ENCODE measurements at regions not wholly inside any gene's neighbourhood (a gene's known extent, or its start where the extent isn't known, plus 50 kb on each side); places are given as distances from the start of the nearest gene placed in this dataset.

DNA sequence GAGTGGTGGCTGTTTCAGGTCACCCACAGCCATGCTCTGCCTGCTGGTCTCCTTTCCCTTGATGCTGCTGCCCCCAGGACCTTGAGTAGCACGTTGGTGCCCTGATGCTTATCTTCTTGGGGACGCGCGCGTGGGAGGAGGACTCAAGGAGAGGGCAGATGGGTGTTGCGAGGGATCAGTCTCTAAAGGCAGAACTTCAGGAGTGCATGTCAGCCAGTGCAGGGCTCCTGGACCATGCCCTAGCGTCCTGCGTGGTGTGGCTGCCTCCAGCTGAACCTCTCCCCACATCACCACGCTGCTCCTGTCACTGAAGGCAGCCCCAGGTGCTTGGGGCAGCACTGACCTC lies 62.5 kb upstream of the GLI2 start:
- no peak for DNase-seq (ENCODE audit: low read depth, low spot score)
- Histone ChIP-seq H3K4me2 (ENCODE audit: control insufficient read depth, insufficient read depth) (no peak overlapping the region), H3K27me3 (replicated peaks in 1 of 2; ENCODE audit: control insufficient read depth in 2 of 2, insufficient read depth in 2 of 2, low read length in 1 of 2) (no peaks in the 10 kb centered on the region), H4K20me1 (ENCODE audit: control insufficient read depth, insufficient read depth) (no peaks in the 10 kb centered on the region), H3K9ac (ENCODE audit: control insufficient read depth, insufficient read depth, low read length) (no peak overlapping the region), H3K4me1 (ENCODE audit: control insufficient read depth, insufficient read depth, low read length) (no peaks in the 10 kb centered on the region), H3K36me3 (ENCODE audit: control insufficient read depth in 2 of 2, insufficient read depth in 2 of 2, low read length in 1 of 2) (no peaks in the 10 kb centered on the region), H3K9me3 (replicated peaks; ENCODE audit: control insufficient read depth, insufficient read depth, low read length) (no peaks in the 10 kb centered on the region), H3K79me2 (ENCODE audit: control insufficient read depth, insufficient read depth, low read length) (no peaks in the 10 kb centered on the region), H2AFZ (ENCODE audit: control insufficient read depth, low read depth, low read length) (no peak overlapping the region), H3K4me3 (no peak overlapping the region), H3K27ac (ENCODE audit: control insufficient read depth, insufficient read depth) (no peak overlapping the region)
- ChIA-PET SMC1A (ENCODE audit: uncharacterized antibody, unreplicated experiment) (no interaction called here), POLR2A (no interaction called here), CTCF (no interaction called here), RAD21 (ENCODE audit: unreplicated experiment) (no interaction called here)
- FAIRE-seq, result no peak
- WGBS (ENCODE audit: insufficient coverage, insufficient replicate concordance, low lambda C conversion rate, missing lambda C conversion rate), result 43% methylated on average over 9 of the region's 9 CpGs
- no peak for ATAC-seq
- in situ Hi-C loops (cut with MboI) (loop anchor here (10.0 kb wide), 1 partner anchor 968 kb away; no protein-coding TSS in a partner anchor), intact Hi-C loops (cut with micrococcal nuclease; ENCODE audit: unreplicated experiment) (no loop called here)
- TF ChIP-seq SIN3A (IDR thresholded peaks at IDR 0.05; ENCODE audit: low read depth, low read length), result no peak
- TF ChIP-seq, protein P1, sequence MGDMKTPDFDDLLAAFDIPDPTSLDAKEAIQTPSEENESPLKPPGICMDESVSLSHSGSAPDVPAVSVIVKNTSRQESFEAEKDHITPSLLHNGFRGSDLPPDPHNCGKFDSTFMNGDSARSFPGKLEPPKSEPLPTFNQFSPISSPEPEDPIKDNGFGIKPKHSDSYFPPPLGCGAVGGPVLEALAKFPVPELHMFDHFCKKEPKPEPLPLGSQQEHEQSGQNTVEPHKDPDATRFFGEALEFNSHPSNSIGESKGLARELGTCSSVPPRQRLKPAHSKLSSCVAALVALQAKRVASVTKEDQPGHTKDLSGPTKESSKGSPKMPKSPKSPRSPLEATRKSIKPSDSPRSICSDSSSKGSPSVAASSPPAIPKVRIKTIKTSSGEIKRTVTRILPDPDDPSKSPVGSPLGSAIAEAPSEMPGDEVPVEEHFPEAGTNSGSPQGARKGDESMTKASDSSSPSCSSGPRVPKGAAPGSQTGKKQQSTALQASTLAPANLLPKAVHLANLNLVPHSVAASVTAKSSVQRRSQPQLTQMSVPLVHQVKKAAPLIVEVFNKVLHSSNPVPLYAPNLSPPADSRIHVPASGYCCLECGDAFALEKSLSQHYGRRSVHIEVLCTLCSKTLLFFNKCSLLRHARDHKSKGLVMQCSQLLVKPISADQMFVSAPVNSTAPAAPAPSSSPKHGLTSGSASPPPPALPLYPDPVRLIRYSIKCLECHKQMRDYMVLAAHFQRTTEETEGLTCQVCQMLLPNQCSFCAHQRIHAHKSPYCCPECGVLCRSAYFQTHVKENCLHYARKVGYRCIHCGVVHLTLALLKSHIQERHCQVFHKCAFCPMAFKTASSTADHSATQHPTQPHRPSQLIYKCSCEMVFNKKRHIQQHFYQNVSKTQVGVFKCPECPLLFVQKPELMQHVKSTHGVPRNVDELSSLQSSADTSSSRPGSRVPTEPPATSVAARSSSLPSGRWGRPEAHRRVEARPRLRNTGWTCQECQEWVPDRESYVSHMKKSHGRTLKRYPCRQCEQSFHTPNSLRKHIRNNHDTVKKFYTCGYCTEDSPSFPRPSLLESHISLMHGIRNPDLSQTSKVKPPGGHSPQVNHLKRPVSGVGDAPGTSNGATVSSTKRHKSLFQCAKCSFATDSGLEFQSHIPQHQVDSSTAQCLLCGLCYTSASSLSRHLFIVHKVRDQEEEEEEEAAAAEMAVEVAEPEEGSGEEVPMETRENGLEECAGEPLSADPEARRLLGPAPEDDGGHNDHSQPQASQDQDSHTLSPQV (IDR thresholded peaks at IDR 0.05), result no peak
- TF ChIP-seq CEBPB (IDR thresholded peaks at IDR 0.05; ENCODE audit: borderline replicate concordance in 1 of 2, low read depth in 2 of 2, low read length in 2 of 2), result no peak
- no peak for TF ChIP-seq ZNF274 (IDR thresholded peaks at IDR 0.05; ENCODE audit: insufficient read depth, insufficient read length)
- no peak for TF ChIP-seq POLR2AphosphoS5 (IDR thresholded peaks at IDR 0.05; ENCODE audit: low read length)
- TF ChIP-seq YY1 (IDR thresholded peaks at IDR 0.05; ENCODE audit: low read depth, low read length), result no peak
- TF ChIP-seq MTA2 (IDR thresholded peaks at IDR 0.05; ENCODE audit: low read depth), result no peak
- no peak for TF ChIP-seq CHD4 (IDR thresholded peaks at IDR 0.05)
- TF ChIP-seq DPF2 (IDR thresholded peaks at IDR 0.05), result no peak
- no peak for TF ChIP-seq STAT3 (IDR thresholded peaks at IDR 0.05; ENCODE audit: low read depth, low read length)
- TF ChIP-seq, protein P2, sequence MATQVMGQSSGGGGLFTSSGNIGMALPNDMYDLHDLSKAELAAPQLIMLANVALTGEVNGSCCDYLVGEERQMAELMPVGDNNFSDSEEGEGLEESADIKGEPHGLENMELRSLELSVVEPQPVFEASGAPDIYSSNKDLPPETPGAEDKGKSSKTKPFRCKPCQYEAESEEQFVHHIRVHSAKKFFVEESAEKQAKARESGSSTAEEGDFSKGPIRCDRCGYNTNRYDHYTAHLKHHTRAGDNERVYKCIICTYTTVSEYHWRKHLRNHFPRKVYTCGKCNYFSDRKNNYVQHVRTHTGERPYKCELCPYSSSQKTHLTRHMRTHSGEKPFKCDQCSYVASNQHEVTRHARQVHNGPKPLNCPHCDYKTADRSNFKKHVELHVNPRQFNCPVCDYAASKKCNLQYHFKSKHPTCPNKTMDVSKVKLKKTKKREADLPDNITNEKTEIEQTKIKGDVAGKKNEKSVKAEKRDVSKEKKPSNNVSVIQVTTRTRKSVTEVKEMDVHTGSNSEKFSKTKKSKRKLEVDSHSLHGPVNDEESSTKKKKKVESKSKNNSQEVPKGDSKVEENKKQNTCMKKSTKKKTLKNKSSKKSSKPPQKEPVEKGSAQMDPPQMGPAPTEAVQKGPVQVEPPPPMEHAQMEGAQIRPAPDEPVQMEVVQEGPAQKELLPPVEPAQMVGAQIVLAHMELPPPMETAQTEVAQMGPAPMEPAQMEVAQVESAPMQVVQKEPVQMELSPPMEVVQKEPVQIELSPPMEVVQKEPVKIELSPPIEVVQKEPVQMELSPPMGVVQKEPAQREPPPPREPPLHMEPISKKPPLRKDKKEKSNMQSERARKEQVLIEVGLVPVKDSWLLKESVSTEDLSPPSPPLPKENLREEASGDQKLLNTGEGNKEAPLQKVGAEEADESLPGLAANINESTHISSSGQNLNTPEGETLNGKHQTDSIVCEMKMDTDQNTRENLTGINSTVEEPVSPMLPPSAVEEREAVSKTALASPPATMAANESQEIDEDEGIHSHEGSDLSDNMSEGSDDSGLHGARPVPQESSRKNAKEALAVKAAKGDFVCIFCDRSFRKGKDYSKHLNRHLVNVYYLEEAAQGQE (IDR thresholded peaks at IDR 0.05; ENCODE audit: low read depth, low read length), result no peak
- BruUV-seq (replicated peaks), result no TSS peak

Data from GM12878 (cell line).